Lower leg skin (tissue), 4 donors: ENCODE measurements at regions not wholly inside any gene's neighbourhood (a gene's known extent, or its start where the extent isn't known, plus 50 kb on each side); places are given as distances from the start of the nearest gene placed in this dataset.

Source experiments
- DNase-seq, 2 donors: peaks; one replicate each; pipeline ENCODE4 v3.0.0-alpha.2; 2019; ENCODE audit warnings: low spot score in 2 of 2
- H3K4me3 ChIP-seq: fragments of 200-600 bp; sonication (generic); 2 replicates; pipeline ENCODE4 v1.5.1; 2017; ENCODE audit warnings: mild to moderate bottlenecking, low read depth; ENCODE audit not compliant: poor library complexity, severe bottlenecking
- CTCF ChIP-seq, 3 donors: fragments of 450-650 bp; IDR thresholded peaks; one replicate each; pipeline ENCODE4 v1.5.1; 2016; ENCODE audit warnings: antibody characterized with exemption in 3 of 3, mild to moderate bottlenecking in 3 of 3, moderate library complexity in 2 of 3
- POLR2A ChIP-seq, 2 donors: fragments of 450-650 bp; IDR thresholded peaks; one replicate each; pipeline ENCODE4 v1.6.1; 2016 to 2017; ENCODE audit warnings: antibody characterized with exemption in 2 of 2, mild to moderate bottlenecking in 1 of 2, moderate library complexity in 1 of 2
- WGBS, 2 donors: methylation state at CpG; one replicate each; pipeline ENCODE4 v1.1.5; 2018; 5-methylcytosine and 5-hydroxymethylcytosine counted together
- intact Hi-C: fragments of 100-400 bp; cut with DNase I; formaldehyde crosslinking; loops from one replicate; pipeline ENCODE4 v1.15.0; 2023; ENCODE audit warnings: low total_unique reads

GRCh38 chr2:175317751-175318150, 136.2 kb upstream of the ATP5MC3 start:
- no peak overlapping the region for H3K4me3 ChIP-seq
- TF ChIP-seq POLR2A (IDR thresholded peaks at IDR 0.05), result no peak
- TF ChIP-seq CTCF (IDR thresholded peaks at IDR 0.05), result no peak
- no peak for DNase-seq
- intact Hi-C loops, result no loop called here
- WGBS, 2 donors, result 84 to 91% methylated on average over 2 of the region's 2 CpGs

DNA sequence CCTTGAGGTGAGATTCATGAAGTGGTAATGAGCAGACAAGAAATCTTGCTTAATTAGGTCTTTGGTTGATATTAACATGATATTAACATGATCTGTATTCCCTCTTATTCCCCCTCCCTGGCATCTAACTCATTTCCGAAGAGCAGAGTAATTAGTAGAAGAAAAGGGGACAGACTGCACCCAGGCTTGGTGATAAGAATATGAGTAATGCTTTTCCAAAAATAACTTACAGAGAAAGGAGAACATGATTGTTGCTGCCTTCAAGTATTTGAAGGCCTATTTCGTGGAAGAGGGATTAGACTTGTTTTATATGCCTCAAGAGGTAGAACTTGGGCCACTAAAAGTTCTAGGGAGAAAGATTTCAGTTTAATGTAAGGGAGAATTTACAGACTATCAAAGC, 130.6 kb upstream of the ATP5MC3 start:
- no peak for TF ChIP-seq CTCF (IDR thresholded peaks at IDR 0.05)
- no peak for TF ChIP-seq POLR2A (IDR thresholded peaks at IDR 0.05)
- WGBS, 2 donors, result 37 to 52% methylated on average over 2 of the region's 2 CpGs
- intact Hi-C loops, result no loop called here
- no peak overlapping the region for H3K4me3 ChIP-seq
- no peak for DNase-seq

GRCh38 chr2:175310813-175311504, 129.4 kb upstream of the ATP5MC3 start:
- intact Hi-C loops, result no loop called here
- no peak for DNase-seq
- 69 to 76% methylated on average over 1 of the region's 1 CpG for WGBS, 2 donors

GRCh38 chr2:175309799-175310198, 128.3 kb upstream of the ATP5MC3 start:
- 34 to 47% methylated on average over 3 of the region's 3 CpGs for WGBS, 2 donors
- H3K4me3 ChIP-seq, result no peak overlapping the region
- TF ChIP-seq POLR2A (IDR thresholded peaks at IDR 0.05) (no peak), CTCF (IDR thresholded peaks at IDR 0.05) (no peak)
- intact Hi-C loops, result no loop called here
- no peak for DNase-seq

More at GRCh38 chr2:175310813-175311504, 129.4 kb upstream of the ATP5MC3 start:
- TF ChIP-seq CTCF (IDR thresholded peaks at IDR 0.05) (no peak), POLR2A (IDR thresholded peaks at IDR 0.05) (no peak)
- H3K4me3 ChIP-seq, result no peak overlapping the region

DNA sequence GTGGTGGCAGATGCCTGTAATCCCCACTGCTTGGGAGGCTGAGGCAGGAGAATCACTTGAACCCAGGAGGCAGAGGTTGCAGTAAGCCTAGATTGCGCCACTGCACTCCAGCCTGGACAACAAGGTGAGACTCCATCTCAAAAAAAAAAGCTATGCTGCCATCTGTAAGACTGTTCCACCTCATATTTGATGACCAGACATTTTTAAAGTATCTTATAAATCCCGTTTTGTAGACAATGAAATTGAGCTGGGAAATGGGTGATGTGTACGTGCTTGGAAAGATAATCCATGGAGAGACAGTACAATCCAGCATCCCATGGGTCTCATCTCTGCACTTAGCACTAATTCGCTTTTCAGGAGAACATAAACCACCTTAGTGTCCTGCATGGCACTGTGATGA, 126.5 kb upstream of the ATP5MC3 start:
- intact Hi-C loops, result no loop called here
- H3K4me3 ChIP-seq, result no peak overlapping the region
- TF ChIP-seq POLR2A (IDR thresholded peaks at IDR 0.05) (no peak), CTCF (IDR thresholded peaks at IDR 0.05) (no peak)

GRCh38 chr2:175304541-175304940, 123.0 kb upstream of the ATP5MC3 start:
- no peak overlapping the region for H3K4me3 ChIP-seq
- DNase-seq, result no peak
- 92 to 94% methylated on average over 2 of the region's 2 CpGs for WGBS, 2 donors
- intact Hi-C loops, result no loop called here
- TF ChIP-seq POLR2A (IDR thresholded peaks at IDR 0.05) (no peak), CTCF (IDR thresholded peaks at IDR 0.05) (no peak)

More for the DNA sequence above, 126.5 kb upstream of the ATP5MC3 start:
- 77 to 85% methylated on average over 4 of the region's 4 CpGs for WGBS, 2 donors
- no peak for DNase-seq
